ENCODE measurements at regions not wholly inside any gene's neighbourhood (a gene's known extent, or its start where the extent isn't known, plus 50 kb on each side); places are given as distances from the start of the nearest gene placed in this dataset.

- no peak for FAIRE-seq
Measured at GRCh38 chr2:12382366-12382765, 334.4 kb upstream of the TRIB2 start.

- no peak for FAIRE-seq
Measured at GRCh38 chr2:12389344-12390045, 327.2 kb upstream of the TRIB2 start.

GRCh38 chr2:12391116-12391515 is 325.6 kb upstream of the TRIB2 start:
- FAIRE-seq = no peak

GRCh38 chr2:12396699-12397098 is 320.0 kb upstream of the TRIB2 start:
- no peak for FAIRE-seq

- no peak for FAIRE-seq
Measured at GRCh38 chr2:12397854-12398253, 318.9 kb upstream of the TRIB2 start.

GRCh38 chr2:12399240-12399639 is 317.5 kb upstream of the TRIB2 start:
- FAIRE-seq = no peak

- no peak for FAIRE-seq
Measured at GRCh38 chr2:12400543-12400942, 316.2 kb upstream of the TRIB2 start.

- FAIRE-seq = no peak
Measured at GRCh38 chr2:12402440-12403139, 314.1 kb upstream of the TRIB2 start.

- no peak for FAIRE-seq
Measured at GRCh38 chr2:12404497-12404896, 312.2 kb upstream of the TRIB2 start.

GRCh38 chr2:12407160-12407559 is 309.6 kb upstream of the TRIB2 start:
- FAIRE-seq = no peak

GRCh38 chr2:12412898-12413305 is 303.8 kb upstream of the TRIB2 start:
- FAIRE-seq = no peak

- no peak for FAIRE-seq
Measured at GRCh38 chr2:12415536-12415935, 301.2 kb upstream of the TRIB2 start.

- FAIRE-seq = no peak
Measured at GRCh38 chr2:12416600-12416999, 300.1 kb upstream of the TRIB2 start.

GRCh38 chr2:12417786-12418185 is 298.9 kb upstream of the TRIB2 start:
- FAIRE-seq = no peak

- FAIRE-seq = no peak
Measured at GRCh38 chr2:12419803-12420202, 296.9 kb upstream of the TRIB2 start.

- no peak for FAIRE-seq
Measured at GRCh38 chr2:12421046-12421445, 295.7 kb upstream of the TRIB2 start.

GRCh38 chr2:12424219-12424618 is 292.5 kb upstream of the TRIB2 start:
- FAIRE-seq = no peak

GRCh38 chr2:12424809-12425208 is 291.9 kb upstream of the TRIB2 start:
- FAIRE-seq = no peak

- no peak for FAIRE-seq
Measured at GRCh38 chr2:12428324-12428723, 288.4 kb upstream of the TRIB2 start.

- FAIRE-seq = no peak
Measured at GRCh38 chr2:12428786-12429185, 287.9 kb upstream of the TRIB2 start.

GRCh38 chr2:12429779-12430406 is 286.8 kb upstream of the TRIB2 start:
- no peak for FAIRE-seq

- no peak for FAIRE-seq
Measured at GRCh38 chr2:12430407-12431133, 286.2 kb upstream of the TRIB2 start.

GRCh38 chr2:12432985-12433625 is 283.6 kb upstream of the TRIB2 start:
- no peak for FAIRE-seq
